ENCODE measurements at regions not wholly inside any gene's neighbourhood (a gene's known extent, or its start where the extent isn't known, plus 50 kb on each side); places are given as distances from the start of the nearest gene placed in this dataset.
A peak's percentile ranks its signal among the peaks of the same experiment; 100 is the strongest.

DNA sequence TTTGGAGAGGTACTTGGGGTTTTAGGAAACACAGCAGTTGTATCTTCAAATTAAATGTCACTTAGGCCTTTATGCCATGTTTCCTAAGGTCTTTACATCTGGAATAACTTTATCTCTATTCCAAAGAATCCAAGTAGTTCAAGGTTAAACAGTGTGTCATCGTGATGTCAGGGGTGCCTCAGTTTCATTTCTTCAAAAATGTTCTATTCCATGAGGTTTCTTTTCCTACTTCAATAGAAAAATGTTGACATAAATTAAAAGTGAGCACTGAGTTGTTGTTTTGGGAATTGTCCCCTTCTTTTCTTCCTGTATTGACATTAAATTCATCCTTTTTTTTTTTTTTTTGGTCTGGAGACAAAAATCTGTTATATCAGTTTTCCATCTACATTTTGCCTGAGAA lies 160.6 kb upstream of the C21orf91 start:
- DNase-seq (ENCODE audit: low spot score) = no peak

DNA sequence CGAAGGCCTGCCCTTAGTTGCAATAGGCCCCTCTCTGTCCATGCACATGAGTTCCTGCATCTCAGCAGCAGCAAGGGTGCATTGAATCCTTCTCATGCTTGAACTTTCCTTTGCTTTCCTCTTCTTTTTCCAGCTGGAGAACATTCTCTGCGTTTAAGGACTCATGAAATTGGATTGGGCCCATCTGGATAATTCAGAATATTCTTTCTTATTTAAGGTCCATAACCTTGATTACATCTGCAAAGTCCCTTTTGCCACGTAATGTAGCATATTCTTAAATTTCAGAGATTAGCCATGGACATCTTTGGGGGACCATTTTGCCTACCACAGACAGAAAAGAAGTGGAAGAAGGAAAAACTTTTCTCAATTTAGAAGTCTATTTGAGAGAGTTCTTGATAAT lies 159.7 kb upstream of the C21orf91 start:
- no peak for DNase-seq (ENCODE audit: low spot score)

DNA sequence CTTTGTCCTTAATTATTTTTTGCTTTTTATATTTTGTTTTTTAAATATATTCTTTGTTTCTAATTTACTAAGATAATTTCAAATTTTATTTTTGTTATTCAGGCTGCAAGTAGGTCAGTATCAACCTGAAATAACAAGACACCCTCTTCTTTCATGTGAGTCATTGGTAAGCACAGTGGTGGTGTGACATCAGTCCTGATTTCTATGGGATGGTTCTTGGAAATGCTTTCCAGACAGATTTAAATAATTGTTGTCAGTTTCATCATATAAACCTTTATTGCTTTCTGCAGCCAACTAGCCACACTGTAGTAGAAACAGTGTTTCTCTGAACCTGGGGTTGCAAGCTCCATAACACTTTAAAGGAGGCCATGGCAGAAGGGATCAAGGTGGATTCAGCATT lies 157.5 kb upstream of the C21orf91 start:
- DNase-seq (ENCODE audit: low spot score) = no peak

DNA sequence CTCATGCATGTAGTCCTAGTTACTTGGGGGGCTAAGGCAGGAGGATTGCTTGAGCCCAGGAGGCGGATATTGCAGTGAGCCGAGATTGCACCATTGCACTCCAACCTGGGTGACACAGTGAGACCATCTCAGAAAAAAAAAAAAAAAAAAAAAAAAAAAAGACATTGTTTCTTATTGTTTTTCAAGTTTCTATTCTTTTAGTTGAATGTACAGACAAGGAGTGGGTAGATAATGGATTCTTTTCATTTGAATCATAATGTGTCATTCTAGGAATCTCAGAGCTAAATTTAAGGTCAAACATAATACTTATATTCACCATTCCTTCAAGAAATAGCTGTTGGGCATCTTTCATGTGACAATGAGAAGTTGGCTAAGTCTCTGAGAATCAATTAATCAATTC lies 157.0 kb upstream of the C21orf91 start:
- no peak for DNase-seq (ENCODE audit: low spot score)

DNA sequence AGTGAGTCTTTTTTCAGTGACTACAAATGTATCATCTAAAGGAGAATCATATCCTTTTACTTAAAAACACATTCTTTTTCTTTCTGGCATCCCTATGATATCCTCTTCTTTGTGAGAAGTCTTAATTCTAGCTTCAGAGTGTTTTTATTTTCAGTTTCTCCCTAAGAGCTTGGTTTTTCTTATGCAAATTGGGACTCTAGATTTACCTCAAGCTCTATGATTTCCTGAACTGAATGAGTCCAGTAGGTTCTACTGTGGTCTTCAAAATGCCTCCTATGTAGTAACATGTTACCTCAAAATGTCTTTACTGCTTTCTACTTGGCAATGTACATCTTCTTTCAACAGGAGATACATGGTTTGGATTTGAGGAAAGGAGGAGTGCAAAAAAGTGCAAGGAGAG lies 148.2 kb upstream of the C21orf91 start:
- no peak for DNase-seq (ENCODE audit: low spot score)

DNA sequence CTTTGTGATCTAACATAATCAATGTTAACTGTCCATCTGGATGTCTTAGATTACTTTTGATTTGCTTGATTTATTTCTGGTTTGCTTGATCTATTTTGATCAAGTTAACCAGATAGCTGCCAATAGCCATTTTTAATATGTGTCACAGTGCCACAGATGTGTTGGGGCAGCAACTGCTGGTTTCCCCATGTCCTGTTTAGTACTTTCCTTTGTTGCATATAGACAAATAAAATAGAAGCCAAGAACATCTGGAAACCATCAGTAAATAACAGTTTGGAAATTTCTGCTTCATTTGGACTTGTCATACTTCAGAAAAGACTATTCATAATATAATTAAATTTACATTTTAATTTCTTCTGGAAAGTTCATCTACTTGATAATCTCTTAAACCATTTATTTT lies 145.6 kb upstream of the C21orf91 start:
- DNase-seq (ENCODE audit: low spot score) = no peak

DNA sequence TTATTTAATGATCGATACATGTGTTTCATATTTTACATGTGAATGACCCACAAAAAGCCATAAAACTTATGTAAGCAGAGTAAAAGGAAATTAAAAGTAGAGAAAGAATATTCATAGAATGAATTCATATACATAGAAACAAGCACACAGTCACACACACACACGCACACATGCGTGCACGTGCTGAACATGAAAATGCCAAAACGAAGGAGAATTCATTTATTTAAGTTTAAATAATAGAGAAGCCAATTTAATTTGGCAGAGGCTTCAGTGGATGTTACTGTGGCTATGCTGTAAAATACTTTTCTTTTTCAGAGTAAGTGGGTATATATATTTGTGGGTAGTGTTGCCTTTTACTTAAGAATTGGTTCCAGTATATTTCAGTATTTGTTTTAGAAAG lies 145.0 kb upstream of the C21orf91 start:
- DNase-seq (ENCODE audit: low spot score) = no peak

DNA sequence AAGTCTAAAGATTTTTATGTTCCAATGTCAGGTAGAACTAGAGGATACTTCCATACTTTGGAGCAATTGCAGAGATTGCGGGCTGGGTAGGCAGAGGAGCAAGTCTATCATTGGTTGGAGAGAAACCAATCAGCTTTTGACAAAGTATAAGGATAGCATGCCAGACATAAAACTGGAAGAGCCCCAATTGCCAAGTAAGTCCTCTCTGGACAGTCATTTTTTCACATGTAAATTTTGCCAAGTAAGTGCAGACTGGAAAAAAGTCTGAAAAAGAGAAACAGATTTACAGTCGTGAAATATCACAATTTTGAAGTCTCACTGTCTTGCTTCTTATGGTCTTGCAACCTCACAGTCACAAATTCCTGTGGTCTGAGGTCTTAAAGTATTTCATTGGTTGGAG lies 131.4 kb upstream of the C21orf91 start:
- DNase-seq (ENCODE audit: low spot score) = no peak

DNA sequence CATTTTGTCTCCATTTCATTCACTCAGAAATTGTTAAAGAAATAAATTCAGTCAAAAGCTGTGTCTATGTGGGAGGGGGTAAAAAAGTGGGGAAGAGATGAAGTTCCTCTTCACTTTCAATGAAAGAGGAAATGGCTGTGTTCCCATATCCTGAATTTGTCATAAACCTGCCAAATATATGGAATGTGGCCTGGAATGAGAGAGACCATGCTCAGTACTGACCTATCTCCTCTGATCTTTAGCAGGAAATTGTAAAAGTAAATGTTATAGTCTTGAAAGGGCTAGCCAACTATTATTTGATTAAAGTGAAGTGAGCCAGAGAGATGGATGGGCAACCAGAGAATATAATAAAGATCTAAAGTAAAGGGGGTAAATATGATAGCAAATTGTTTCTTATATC lies 130.3 kb upstream of the C21orf91 start:
- DNase-seq (ENCODE audit: low spot score) = no peak

DNA sequence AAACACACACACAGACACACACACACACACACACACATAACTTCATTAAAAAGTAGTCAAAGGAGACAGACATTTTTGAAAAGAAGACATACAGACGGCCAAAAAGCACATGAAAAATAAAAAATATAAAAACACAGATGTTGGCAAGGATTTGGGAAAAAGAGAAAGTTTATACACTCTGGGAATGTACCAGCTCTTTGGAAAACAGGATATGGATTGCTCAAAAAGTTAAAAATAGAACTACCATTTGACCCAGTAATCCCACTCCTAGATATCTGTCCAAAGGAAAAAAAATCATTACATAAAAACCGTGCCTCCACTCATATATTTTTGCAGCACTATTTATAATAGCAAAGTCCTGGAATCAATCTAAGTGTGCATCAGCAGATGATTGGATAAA lies 128.4 kb upstream of the C21orf91 start:
- DNase-seq (ENCODE audit: low spot score) = no peak

DNA sequence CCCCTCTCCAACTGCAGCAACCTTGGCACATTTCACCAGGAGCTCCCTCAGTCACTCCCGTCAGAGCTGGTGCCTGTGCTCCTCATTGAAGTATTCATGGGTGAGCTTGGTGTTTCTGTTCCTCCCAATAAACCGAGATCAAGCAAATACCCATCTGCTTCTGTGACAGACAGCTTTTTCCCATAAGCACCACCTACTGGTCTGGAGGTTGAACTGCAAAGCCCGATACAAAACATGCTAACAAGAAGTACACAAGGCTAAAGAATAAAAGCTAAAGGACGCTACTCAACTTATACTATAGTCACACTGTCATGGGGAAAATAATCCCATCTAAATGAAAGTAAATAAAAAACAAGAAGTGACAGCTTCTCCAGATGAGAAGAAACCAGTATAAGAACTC lies 111.9 kb upstream of the C21orf91 start:
- peak; percentile 75 for DNase-seq (ENCODE audit: low spot score)

DNA sequence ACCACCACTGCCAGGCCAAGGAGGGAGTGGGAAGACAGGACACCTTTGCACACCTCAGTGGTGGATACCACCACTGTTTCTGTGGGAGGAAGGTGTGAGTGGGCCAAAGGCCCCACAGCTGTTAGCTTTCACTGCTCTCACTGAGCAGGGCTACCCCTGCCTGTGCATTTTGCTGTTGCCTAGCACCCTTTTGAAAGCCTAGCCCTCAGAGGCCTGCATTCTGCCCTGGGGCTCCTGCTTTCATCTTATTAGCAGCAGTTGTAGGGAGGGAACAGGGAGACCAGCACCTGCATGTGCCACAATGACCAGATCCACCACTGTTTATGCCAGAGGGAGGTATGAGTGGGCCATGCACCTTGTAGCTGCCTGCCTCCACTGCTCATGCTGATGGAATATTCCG lies 110.9 kb upstream of the C21orf91 start:
- DNase-seq (ENCODE audit: low spot score) = no peak

DNA sequence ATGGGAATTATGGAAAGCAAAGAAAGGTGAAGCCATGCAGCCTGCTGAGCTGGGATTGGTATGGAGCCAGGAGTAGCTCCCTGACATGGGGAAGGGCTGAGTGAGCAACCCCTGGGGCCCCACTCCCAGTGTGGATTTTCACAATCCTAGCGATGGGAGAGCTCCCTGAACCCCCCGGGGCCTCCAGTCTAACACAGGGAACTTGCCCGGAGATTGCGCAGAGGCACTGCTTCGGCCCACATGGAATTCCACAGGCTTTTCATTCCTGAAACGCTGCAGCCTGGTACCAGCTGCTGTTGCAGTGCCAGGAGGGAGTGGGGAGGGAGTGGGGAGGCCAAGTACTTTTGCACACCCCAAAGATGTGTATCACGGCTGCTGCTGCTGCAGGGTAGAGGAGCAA lies 110.4 kb upstream of the C21orf91 start:
- no peak for DNase-seq (ENCODE audit: low spot score)

DNA sequence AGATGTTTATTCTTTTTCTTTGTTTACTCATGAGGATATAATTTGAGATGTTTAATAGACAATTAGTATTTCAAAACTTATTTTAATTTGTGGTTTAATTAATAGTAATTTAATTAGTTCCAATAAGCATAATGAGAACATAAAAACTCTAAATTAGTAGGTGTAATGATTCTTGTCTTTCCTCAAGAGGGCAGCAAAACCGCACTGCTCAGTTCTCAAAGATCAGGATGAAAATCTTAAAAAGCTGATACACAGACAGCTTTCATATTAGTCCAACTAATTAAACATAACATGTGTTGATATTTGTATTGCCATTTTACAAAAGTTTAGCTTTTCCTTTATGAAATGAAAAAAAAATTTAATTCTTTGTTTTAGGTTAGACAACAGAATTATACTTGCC lies 106.7 kb upstream of the C21orf91 start:
- DNase-seq (ENCODE audit: low spot score) = peak; percentile 46

DNA sequence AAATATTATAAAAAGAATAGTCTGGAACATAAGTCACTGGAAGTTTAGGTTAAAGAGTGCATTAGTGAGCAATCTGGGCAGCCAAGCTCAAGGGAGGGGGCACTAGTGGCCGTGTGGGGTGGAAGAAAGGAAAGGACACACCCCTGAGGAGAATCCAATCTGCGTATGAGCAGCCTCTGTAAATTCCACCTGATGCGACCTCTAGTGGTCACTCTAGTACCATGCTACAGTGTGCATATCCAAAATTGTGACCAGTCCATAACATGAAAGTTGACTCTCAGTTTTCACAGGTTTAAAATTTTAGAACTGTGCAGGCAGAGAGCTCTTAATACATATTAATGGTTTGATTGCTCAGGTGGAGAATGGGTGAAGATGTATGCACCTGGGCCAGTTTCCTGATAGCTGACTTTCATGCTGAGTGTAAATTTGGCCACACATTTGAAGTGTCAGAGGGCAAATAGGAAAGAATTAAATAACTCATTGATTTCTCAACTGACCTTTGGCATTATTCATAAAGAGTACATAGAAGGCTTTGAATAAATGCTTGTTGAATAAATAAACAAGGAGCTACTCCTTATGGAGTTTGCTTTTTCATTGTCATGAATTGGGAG lies 105.9 kb upstream of the C21orf91 start:
- DNase-seq (ENCODE audit: low spot score) = peak; percentile 81

DNA sequence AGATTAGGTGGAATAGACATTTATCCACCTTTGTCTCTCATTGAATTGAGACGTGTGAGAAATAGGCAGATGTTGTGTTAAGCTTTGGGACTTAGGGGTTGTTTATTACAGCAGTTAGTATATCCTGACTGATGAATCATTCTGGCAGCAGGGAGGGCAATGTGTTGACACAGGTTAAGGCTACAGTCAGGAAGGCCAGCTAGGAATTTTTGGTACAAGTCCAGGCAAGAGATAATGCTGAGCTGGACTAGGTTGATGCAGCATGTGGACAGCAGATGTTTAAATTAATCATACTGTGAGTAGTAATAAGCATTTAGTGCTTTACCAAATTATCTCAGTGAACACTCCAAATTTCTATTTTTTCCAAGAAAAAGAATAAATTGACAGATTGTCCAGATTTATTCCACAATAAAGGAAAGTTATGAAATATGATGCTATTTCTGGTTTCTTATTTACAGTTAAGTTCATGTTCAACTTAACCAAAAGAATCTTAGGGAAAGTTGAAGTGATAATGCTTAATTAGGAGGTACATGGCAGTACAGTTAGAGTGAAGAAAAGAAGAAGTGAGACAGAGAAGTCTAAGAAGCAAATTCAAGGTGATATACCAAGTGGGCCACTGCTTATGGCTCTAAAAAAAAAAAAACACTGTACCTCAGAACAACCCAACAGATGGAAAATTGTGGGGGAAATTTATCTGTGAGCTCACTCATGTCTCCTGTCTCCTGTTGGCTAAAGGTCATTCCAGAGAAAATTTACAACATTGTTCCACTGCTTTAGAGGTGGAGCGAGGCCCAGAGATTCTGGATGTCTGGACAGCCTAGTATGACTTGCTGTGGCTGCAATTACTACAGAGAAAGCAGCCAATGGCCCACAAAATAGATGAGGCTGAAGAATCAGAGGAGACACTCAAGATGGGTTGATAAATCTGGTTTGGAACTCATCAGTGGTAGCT lies 102.7 kb upstream of the C21orf91 start:
- no peak for DNase-seq (ENCODE audit: low spot score)

DNA sequence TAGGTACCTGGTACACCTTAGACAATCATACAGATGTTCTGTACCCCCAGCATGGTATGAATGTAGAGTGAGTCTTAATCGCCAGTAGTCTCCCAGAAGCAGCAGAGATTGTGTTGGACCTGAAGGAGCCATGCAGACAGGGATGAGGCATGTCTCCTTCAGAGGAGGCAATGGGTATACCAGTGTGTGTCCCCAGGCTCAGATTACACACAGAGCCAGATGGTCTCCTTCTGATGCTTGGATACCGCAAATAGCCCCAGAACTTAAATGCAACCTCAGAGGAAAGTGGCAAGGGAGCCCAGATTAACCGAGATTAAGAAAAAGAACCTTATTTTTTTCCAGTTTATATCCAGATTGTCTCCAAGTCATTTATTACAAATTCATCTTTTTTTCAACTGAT lies 96.8 kb upstream of the C21orf91 start:
- no peak for DNase-seq (ENCODE audit: low spot score)

DNA sequence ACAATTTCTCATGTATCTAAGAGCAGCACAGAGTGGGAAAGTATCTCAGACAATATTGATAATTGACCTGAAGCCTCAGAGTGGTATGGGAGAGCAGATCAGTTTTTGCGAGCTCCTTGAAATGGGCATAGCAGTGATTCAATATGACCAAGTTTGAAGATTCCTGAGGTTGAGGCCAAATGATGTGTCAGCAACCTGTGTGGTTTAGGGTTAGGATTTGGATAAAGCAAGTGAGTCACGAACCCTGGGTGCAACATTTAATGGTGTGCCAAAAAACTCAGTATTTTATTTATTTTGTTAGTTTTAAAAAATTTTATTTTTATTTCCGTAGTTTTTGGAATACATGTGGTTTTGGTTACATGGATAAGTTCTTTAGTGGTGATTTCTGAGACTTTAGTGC lies 92.5 kb upstream of the C21orf91 start:
- no peak for DNase-seq (ENCODE audit: low spot score)

DNA sequence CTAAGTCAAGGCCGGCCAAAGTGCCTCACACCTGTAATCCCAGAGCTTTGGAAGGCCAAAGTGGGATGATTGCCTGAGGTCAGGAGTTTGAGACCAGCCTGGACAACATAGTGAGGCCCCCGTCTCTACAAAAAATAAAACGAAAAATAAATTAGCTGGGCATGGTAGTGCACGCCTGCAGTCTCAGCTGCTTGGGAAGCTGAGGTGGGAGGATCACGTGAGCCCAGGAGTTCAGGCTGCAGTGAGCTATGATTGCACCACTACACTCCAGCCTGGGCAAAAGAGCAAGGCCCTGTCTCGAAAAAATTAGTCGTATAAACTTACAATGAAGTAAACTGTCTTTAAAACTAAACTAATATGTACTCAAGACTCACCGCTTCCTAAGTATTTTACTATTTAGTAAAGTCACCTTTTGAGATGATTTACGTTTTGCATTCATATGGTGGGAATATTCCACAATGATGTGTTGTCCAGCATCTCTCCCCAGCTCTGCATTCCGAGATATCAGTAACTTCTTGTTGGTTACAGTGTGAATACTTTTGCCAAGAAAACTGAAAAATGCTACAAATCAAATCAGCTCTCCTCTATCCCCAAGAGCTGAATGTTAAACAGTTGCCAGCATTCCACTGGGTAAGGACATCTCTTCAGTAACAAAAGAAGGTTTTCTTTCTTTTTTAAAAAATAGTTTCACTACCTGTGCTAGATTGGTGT lies 84.9 kb upstream of the C21orf91 start:
- no peak for DNase-seq (ENCODE audit: low spot score)

DNA sequence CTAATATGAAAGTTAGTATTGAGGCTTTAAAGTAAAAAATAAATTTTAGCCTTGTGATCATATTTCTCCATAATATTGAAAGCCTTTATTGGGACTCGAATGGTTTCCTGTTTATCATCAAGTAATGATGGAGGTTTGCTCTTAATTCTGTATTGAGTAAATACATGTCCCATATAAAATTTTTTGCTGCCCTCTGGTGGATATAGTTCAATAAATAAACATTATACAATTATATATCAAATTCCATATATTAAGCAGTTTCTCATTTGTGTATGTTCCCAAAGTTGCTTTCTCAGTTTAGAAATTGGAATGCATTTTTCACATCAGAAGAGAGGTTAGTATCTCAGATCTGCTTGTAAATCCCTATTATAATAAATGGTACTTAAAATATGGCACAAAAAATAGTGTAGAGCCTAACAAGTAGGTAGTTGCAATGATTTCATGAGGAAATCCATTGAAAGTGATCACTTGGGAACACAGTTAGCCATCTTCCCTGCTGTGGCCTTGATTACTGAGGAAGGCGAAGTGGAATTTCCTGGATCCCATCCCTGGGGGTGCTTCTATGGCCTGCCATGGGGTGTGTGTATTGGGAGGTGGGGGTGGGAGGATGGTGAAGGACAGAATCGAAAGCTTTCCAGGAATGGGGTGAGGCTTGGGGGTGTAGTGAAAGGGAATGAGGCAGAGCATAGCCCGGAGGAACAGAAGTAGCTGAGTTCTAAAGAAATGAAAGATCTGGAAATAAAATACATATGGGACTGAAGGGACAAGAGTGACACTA lies 84.1 kb upstream of the C21orf91 start:
- peak; percentile 55 for DNase-seq (ENCODE audit: low spot score)

DNA sequence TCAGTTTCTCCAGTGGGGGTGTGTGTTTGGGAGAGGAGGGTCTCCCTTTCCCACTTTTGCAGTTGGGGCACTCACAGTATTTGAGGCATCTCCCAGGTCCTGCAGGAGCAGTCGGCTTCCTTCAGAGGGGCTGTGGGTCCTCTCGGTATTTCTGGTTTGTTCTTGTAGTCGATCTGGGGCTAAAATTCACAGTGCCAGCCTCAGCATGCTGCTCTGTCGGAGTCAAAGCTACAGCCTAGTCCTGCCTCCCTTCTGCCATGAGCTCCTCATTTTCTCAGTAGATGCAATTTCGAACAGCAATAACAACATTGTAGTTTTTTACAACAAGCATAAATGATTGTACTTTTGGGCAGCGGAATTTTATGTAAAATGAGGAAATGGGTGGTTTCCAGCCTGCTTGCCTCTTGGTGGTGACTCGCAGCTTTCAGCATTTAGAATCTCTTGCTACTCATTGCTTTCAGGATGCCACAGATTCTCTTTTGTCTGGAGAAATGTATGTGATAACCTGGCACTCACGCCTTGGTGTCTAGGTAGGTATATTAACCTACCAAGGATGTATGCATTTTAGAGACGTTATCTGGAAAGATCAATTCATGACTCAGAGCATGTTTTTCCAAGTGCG lies 82.4 kb upstream of the C21orf91 start:
- DNase-seq (ENCODE audit: low spot score) = no peak

DNA sequence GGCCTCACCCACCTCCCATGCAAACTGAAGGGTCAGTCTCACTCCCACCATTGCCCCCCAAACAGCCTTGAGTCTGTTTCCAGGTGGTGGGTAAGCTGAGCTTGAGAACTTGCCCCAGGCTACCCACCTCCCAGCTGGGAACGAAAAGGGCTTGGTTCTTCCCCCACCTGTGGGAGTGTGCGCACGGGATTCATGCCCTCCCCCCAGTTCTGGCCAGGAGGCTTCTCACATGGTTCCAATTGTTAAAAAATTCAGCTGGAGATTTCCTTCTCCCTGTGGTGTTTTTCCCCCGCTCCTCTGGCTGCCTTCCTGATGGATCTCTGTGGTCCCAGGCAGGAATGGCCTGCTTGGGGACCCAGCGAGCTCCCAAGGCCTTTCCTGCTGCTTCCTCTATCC lies 81.8 kb upstream of the C21orf91 start:
- no peak for DNase-seq (ENCODE audit: low spot score)
